ENCODE measurements at regions not wholly inside any gene's neighbourhood (a gene's known extent, or its start where the extent isn't known, plus 50 kb on each side); places are given as distances from the start of the nearest gene placed in this dataset.

- Histone ChIP-seq H3K36me3 (ENCODE audit: control insufficient read depth, insufficient read depth, low read length, severe bottlenecking) (no peaks in the 10 kb centered on the region), H3K9ac (ENCODE audit: low read length) (no peak overlapping the region), H3K27me3 (replicated peaks; ENCODE audit: control insufficient read depth, insufficient read depth, low read length) (no peaks in the 10 kb centered on the region), H3K4me3 (ENCODE audit: low read length) (no peak overlapping the region), H3K4me1 (ENCODE audit: control insufficient read depth, insufficient read depth, low read length) (no peaks in the 10 kb centered on the region), H3K9me3 (ENCODE audit: control insufficient read depth, low read length) (no peaks in the 10 kb centered on the region)
- DNase-seq (ENCODE audit: low read depth) = no peak
These were observed 893.7 kb upstream of the FAM98A start for GRCh38 chr2:34492561-34493455.

- Histone ChIP-seq H3K27me3 (replicated peaks; ENCODE audit: control insufficient read depth, insufficient read depth, low read length) (no peaks in the 10 kb centered on the region), H3K9me3 (ENCODE audit: control insufficient read depth, low read length) (no peaks in the 10 kb centered on the region), H3K36me3 (ENCODE audit: control insufficient read depth, insufficient read depth, low read length, severe bottlenecking) (no peaks in the 10 kb centered on the region), H3K9ac (ENCODE audit: low read length) (no peak overlapping the region), H3K4me3 (ENCODE audit: low read length) (no peak overlapping the region), H3K4me1 (ENCODE audit: control insufficient read depth, insufficient read depth, low read length) (no peaks in the 10 kb centered on the region)
- DNase-seq (ENCODE audit: low read depth) = no peak
These were observed 887.9 kb upstream of the FAM98A start for GRCh38 chr2:34486965-34487364.

- Histone ChIP-seq H3K9me3 (ENCODE audit: control insufficient read depth, low read length) (no peaks in the 10 kb centered on the region), H3K36me3 (ENCODE audit: control insufficient read depth, insufficient read depth, low read length, severe bottlenecking) (no peaks in the 10 kb centered on the region), H3K4me3 (ENCODE audit: low read length) (no peak overlapping the region), H3K4me1 (ENCODE audit: control insufficient read depth, insufficient read depth, low read length) (no peaks in the 10 kb centered on the region), H3K9ac (ENCODE audit: low read length) (no peak overlapping the region), H3K27me3 (replicated peaks; ENCODE audit: control insufficient read depth, insufficient read depth, low read length) (no peaks in the 10 kb centered on the region)
- DNase-seq (ENCODE audit: low read depth) = no peak
These were observed 882.4 kb upstream of the FAM98A start for GRCh38 chr2:34481542-34481941.

GRCh38 chr2:34480366-34480765 is 881.3 kb upstream of the FAM98A start:
- no peaks in the 10 kb centered on the region for H3K27me3 ChIP-seq (replicated peaks; ENCODE audit: control insufficient read depth, insufficient read depth, low read length)
- H3K4me3 ChIP-seq (ENCODE audit: low read length) = no peak overlapping the region
- DNase-seq (ENCODE audit: low read depth) = no peak
- no peaks in the 10 kb centered on the region for H3K4me1 ChIP-seq (ENCODE audit: control insufficient read depth, insufficient read depth, low read length)
- H3K36me3 ChIP-seq (ENCODE audit: control insufficient read depth, insufficient read depth, low read length, severe bottlenecking) = no peaks in the 10 kb centered on the region
- no peak overlapping the region for H3K9ac ChIP-seq (ENCODE audit: low read length)
- no peaks in the 10 kb centered on the region for H3K9me3 ChIP-seq (ENCODE audit: control insufficient read depth, low read length)

- DNase-seq (ENCODE audit: low read depth) = no peak
- Histone ChIP-seq H3K36me3 (ENCODE audit: control insufficient read depth, insufficient read depth, low read length, severe bottlenecking) (no peaks in the 10 kb centered on the region), H3K4me1 (ENCODE audit: control insufficient read depth, insufficient read depth, low read length) (no peaks in the 10 kb centered on the region), H3K9me3 (ENCODE audit: control insufficient read depth, low read length) (no peaks in the 10 kb centered on the region), H3K4me3 (ENCODE audit: low read length) (no peak overlapping the region), H3K27me3 (replicated peaks; ENCODE audit: control insufficient read depth, insufficient read depth, low read length) (no peaks in the 10 kb centered on the region), H3K9ac (ENCODE audit: low read length) (no peak overlapping the region)
These were observed 876.1 kb upstream of the FAM98A start for GRCh38 chr2:34475156-34475555.

GRCh38 chr2:34474646-34475045 is 875.5 kb upstream of the FAM98A start:
- no peaks in the 10 kb centered on the region for H3K9me3 ChIP-seq (ENCODE audit: control insufficient read depth, low read length)
- no peak overlapping the region for H3K9ac ChIP-seq (ENCODE audit: low read length)
- no peak overlapping the region for H3K4me3 ChIP-seq (ENCODE audit: low read length)
- no peaks in the 10 kb centered on the region for H3K27me3 ChIP-seq (replicated peaks; ENCODE audit: control insufficient read depth, insufficient read depth, low read length)
- DNase-seq (ENCODE audit: low read depth) = no peak
- H3K4me1 ChIP-seq (ENCODE audit: control insufficient read depth, insufficient read depth, low read length) = no peaks in the 10 kb centered on the region
- H3K36me3 ChIP-seq (ENCODE audit: control insufficient read depth, insufficient read depth, low read length, severe bottlenecking) = no peaks in the 10 kb centered on the region

GRCh38 chr2:34447097-34447496 is 848.0 kb upstream of the FAM98A start:
- H3K36me3 ChIP-seq (ENCODE audit: control insufficient read depth, insufficient read depth, low read length, severe bottlenecking) = no peaks in the 10 kb centered on the region
- H3K9ac ChIP-seq (ENCODE audit: low read length) = no peak overlapping the region
- DNase-seq (ENCODE audit: low read depth) = no peak
- no peak overlapping the region for H3K4me3 ChIP-seq (ENCODE audit: low read length)
- no peaks in the 10 kb centered on the region for H3K27me3 ChIP-seq (replicated peaks; ENCODE audit: control insufficient read depth, insufficient read depth, low read length)
- peaks cover 16% of the 10 kb centered on the region for H3K9me3 ChIP-seq (ENCODE audit: control insufficient read depth, low read length)
- H3K4me1 ChIP-seq (ENCODE audit: control insufficient read depth, insufficient read depth, low read length) = no peaks in the 10 kb centered on the region

GRCh38 chr2:34423301-34423700 is 824.2 kb upstream of the FAM98A start:
- H3K9me3 ChIP-seq (ENCODE audit: control insufficient read depth, low read length) = peaks cover 15% of the 10 kb centered on the region
- H3K36me3 ChIP-seq (ENCODE audit: control insufficient read depth, insufficient read depth, low read length, severe bottlenecking) = no peaks in the 10 kb centered on the region
- no peak overlapping the region for H3K4me3 ChIP-seq (ENCODE audit: low read length)
- no peaks in the 10 kb centered on the region for H3K4me1 ChIP-seq (ENCODE audit: control insufficient read depth, insufficient read depth, low read length)
- DNase-seq (ENCODE audit: low read depth) = no peak
- H3K9ac ChIP-seq (ENCODE audit: low read length) = no peak overlapping the region
- H3K27me3 ChIP-seq (replicated peaks; ENCODE audit: control insufficient read depth, insufficient read depth, low read length) = no peaks in the 10 kb centered on the region

GRCh38 chr2:34419856-34420255 is 820.8 kb upstream of the FAM98A start:
- Histone ChIP-seq H3K9ac (ENCODE audit: low read length) (no peak overlapping the region), H3K27me3 (replicated peaks; ENCODE audit: control insufficient read depth, insufficient read depth, low read length) (no peaks in the 10 kb centered on the region), H3K9me3 (ENCODE audit: control insufficient read depth, low read length) (peaks cover 12% of the 10 kb centered on the region), H3K36me3 (ENCODE audit: control insufficient read depth, insufficient read depth, low read length, severe bottlenecking) (no peaks in the 10 kb centered on the region), H3K4me1 (ENCODE audit: control insufficient read depth, insufficient read depth, low read length) (no peaks in the 10 kb centered on the region), H3K4me3 (ENCODE audit: low read length) (no peak overlapping the region)
- no peak for DNase-seq (ENCODE audit: low read depth)

- no peak overlapping the region for H3K4me3 ChIP-seq (ENCODE audit: low read length)
- H3K9me3 ChIP-seq (ENCODE audit: control insufficient read depth, low read length) = peaks cover 2% of the 10 kb centered on the region
- DNase-seq (ENCODE audit: low read depth) = no peak
These were observed 817.8 kb upstream of the FAM98A start for GRCh38 chr2:34416856-34417255.

GRCh38 chr2:34414856-34415255 is 815.8 kb upstream of the FAM98A start:
- Histone ChIP-seq H3K9me3 (ENCODE audit: control insufficient read depth, low read length) (peaks cover 2% of the 10 kb centered on the region), H3K27me3 (replicated peaks; ENCODE audit: control insufficient read depth, insufficient read depth, low read length) (no peaks in the 10 kb centered on the region), H3K36me3 (ENCODE audit: control insufficient read depth, insufficient read depth, low read length, severe bottlenecking) (no peaks in the 10 kb centered on the region), H3K4me1 (ENCODE audit: control insufficient read depth, insufficient read depth, low read length) (no peaks in the 10 kb centered on the region), H3K9ac (ENCODE audit: low read length) (no peak overlapping the region), H3K4me3 (ENCODE audit: low read length) (no peak overlapping the region)
- DNase-seq (ENCODE audit: low read depth) = no peak

More at GRCh38 chr2:34416856-34417255, 817.8 kb upstream of the FAM98A start:
- Histone ChIP-seq H3K9ac (ENCODE audit: low read length) (no peak overlapping the region), H3K27me3 (replicated peaks; ENCODE audit: control insufficient read depth, insufficient read depth, low read length) (no peaks in the 10 kb centered on the region), H3K36me3 (ENCODE audit: control insufficient read depth, insufficient read depth, low read length, severe bottlenecking) (no peaks in the 10 kb centered on the region), H3K4me1 (ENCODE audit: control insufficient read depth, insufficient read depth, low read length) (no peaks in the 10 kb centered on the region)

- DNase-seq (ENCODE audit: low read depth) = no peak
- Histone ChIP-seq H3K36me3 (ENCODE audit: control insufficient read depth, insufficient read depth, low read length, severe bottlenecking) (no peaks in the 10 kb centered on the region), H3K4me1 (ENCODE audit: control insufficient read depth, insufficient read depth, low read length) (no peaks in the 10 kb centered on the region), H3K4me3 (ENCODE audit: low read length) (no peak overlapping the region), H3K9me3 (ENCODE audit: control insufficient read depth, low read length) (no peaks in the 10 kb centered on the region), H3K9ac (ENCODE audit: low read length) (no peak overlapping the region), H3K27me3 (replicated peaks; ENCODE audit: control insufficient read depth, insufficient read depth, low read length) (no peaks in the 10 kb centered on the region)
These were observed 809.0 kb upstream of the FAM98A start for GRCh38 chr2:34408100-34408499.
